ENCODE measurements at regions not wholly inside any gene's neighbourhood (a gene's known extent, or its start where the extent isn't known, plus 50 kb on each side); places are given as distances from the start of the nearest gene placed in this dataset.

GRCh38 chr6:98587555-98587954 is 246.8 kb upstream of the POU3F2 start:
- no peak for TF ChIP-seq POLR2A (IDR thresholded peaks at IDR 0.05)
- TF ChIP-seq, protein P1, sequence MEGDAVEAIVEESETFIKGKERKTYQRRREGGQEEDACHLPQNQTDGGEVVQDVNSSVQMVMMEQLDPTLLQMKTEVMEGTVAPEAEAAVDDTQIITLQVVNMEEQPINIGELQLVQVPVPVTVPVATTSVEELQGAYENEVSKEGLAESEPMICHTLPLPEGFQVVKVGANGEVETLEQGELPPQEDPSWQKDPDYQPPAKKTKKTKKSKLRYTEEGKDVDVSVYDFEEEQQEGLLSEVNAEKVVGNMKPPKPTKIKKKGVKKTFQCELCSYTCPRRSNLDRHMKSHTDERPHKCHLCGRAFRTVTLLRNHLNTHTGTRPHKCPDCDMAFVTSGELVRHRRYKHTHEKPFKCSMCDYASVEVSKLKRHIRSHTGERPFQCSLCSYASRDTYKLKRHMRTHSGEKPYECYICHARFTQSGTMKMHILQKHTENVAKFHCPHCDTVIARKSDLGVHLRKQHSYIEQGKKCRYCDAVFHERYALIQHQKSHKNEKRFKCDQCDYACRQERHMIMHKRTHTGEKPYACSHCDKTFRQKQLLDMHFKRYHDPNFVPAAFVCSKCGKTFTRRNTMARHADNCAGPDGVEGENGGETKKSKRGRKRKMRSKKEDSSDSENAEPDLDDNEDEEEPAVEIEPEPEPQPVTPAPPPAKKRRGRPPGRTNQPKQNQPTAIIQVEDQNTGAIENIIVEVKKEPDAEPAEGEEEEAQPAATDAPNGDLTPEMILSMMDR (IDR thresholded peaks at IDR 0.05) = no peak
- Histone ChIP-seq H3K27ac (no peak overlapping the region), H3K27me3 (peaks cover 0 to 4% (median 0%) of the 10 kb centered on the region in 9 donors), H3K9me3 (no peaks in the 10 kb centered on the region), H3K4me3 (no peak overlapping the region), H3K36me3 (no peaks in the 10 kb centered on the region), H3K4me1 (no peaks in the 10 kb centered on the region)
- WGBS, 4 donors = 75 to 81% (median 78%) methylated on average over 4 of the region's 4 CpGs
- no peak for DNase-seq
- intact Hi-C loops (cut with DNase I) = no loop called here
- no peak for ATAC-seq

DNA sequence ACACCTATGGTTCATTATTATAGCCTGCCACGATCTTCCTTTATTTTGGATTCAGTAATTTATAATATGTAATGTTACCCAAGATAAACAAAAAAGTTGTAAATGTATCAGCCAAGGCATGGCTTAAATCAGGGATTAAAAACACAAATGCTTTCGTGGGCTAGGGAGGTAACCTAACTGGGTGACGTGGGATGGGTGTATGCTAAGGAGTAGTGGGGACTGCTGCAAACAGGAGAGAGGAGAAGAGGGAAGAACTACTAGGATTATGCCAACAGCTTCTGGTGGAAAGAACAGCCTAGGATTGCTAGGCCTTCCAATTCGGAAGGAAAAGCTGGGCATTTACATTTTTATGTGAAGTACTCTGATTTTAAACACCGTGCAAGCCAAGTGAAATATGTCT is 244.8 kb upstream of the POU3F2 start:
- no peaks in the 10 kb centered on the region for H3K36me3 ChIP-seq
- no peaks in the 10 kb centered on the region for H3K9me3 ChIP-seq
- TF ChIP-seq POLR2A (IDR thresholded peaks at IDR 0.05) = no peak
- TF ChIP-seq, protein P1 (IDR thresholded peaks at IDR 0.05) = no peak
- no peak for ATAC-seq
- intact Hi-C loops (cut with DNase I) = no loop called here
- WGBS, 4 donors = 73 to 79% (median 76%) methylated on average over 5 of the region's 5 CpGs
- H3K27ac ChIP-seq = no peak overlapping the region
- no peak for DNase-seq
- H3K27me3 ChIP-seq = peaks cover 0 to 4% (median 0%) of the 10 kb centered on the region in 9 donors
- H3K4me1 ChIP-seq = no peaks in the 10 kb centered on the region
- no peak overlapping the region for H3K4me3 ChIP-seq

- ATAC-seq = no peak
- Histone ChIP-seq H3K9me3 (no peaks in the 10 kb centered on the region), H3K4me3 (no peak overlapping the region), H3K27me3 (peaks cover 0 to 3% (median 0%) of the 10 kb centered on the region in 9 donors), H3K27ac (no peak overlapping the region), H3K36me3 (no peaks in the 10 kb centered on the region), H3K4me1 (no peaks in the 10 kb centered on the region)
- intact Hi-C loops (cut with DNase I) = no loop called here
- DNase-seq = no peak
- WGBS, 4 donors = 67 to 74% (median 69%) methylated on average over 3 of the region's 3 CpGs
- TF ChIP-seq POLR2A (IDR thresholded peaks at IDR 0.05) = no peak
- TF ChIP-seq, protein P1 (IDR thresholded peaks at IDR 0.05) = no peak
Observed at GRCh38 chr6:98590136-98590681, 244.2 kb upstream of the POU3F2 start.

DNA sequence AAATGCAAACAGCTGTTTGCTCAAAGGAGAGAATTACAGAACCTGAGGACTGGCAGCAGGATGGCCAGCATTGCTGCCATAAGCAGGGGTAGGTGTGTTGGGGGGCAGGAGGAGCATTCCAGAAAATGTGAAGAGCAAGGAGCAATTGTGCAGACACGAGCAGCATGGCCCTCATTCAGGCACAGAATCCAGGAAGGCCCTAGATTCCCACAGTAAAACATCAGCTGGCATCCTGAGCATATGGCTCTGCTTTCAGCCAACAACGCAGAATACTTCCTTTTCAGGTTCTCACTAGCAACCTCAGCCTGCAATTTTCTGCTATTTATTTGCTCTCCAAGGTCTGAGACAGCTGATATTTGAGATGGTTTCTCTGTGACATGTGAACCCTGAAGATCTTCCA is 243.4 kb upstream of the POU3F2 start:
- no peaks in the 10 kb centered on the region for H3K4me1 ChIP-seq
- H3K9me3 ChIP-seq = no peaks in the 10 kb centered on the region
- no peak for TF ChIP-seq POLR2A (IDR thresholded peaks at IDR 0.05)
- TF ChIP-seq, protein P1 (IDR thresholded peaks at IDR 0.05) = no peak
- ATAC-seq (no peak), DNase-seq (no peak)
- 37 to 47% (median 42%) methylated on average over 2 of the region's 2 CpGs for WGBS, 4 donors
- H3K36me3 ChIP-seq = no peaks in the 10 kb centered on the region
- H3K27me3 ChIP-seq = peaks cover 0 to 3% (median 0%) of the 10 kb centered on the region in 9 donors
- intact Hi-C loops (cut with DNase I) = no loop called here
- no peak overlapping the region for H3K27ac ChIP-seq
- no peak overlapping the region for H3K4me3 ChIP-seq
